HG02981 (cell line): ENCODE measurements at regions not wholly inside any gene's neighbourhood (a gene's known extent, or its start where the extent isn't known, plus 50 kb on each side); places are given as distances from the start of the nearest gene placed in this dataset.
"Not testable (repeated sequence)": the region's sequence is repeated elsewhere in the genome, so short reads cannot be mapped to it uniquely, and the experiment has no call there.

Experiments
- ATAC-seq: cut with Tn5 transposase; IDR thresholded peaks from one replicate; pipeline ENCODE4 v1.9.1; 2021; ENCODE audit warnings: mild to moderate bottlenecking, moderate library complexity; ENCODE audit not compliant: unreplicated experiment

DNA sequence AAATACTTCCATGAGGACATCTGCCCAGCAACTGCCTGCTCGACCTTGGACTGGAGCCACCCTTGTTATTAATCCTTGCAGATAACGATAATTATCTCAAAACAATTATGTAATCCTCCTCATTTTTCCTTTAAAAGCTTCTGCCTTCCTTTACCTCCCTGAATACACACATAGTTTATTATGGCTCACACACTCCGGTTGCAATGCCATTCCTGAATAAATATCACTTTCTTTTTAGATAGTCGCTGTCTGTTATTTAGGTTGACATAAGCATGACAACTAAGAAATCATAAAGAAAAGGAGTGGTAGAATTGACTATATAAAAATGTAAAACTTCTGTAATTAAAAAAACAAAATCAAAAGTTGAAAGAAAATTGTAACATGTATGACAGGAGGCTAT lies 64.8 kb downstream of the B4GALT7 start:
- not testable (repeated sequence) for ATAC-seq

DNA sequence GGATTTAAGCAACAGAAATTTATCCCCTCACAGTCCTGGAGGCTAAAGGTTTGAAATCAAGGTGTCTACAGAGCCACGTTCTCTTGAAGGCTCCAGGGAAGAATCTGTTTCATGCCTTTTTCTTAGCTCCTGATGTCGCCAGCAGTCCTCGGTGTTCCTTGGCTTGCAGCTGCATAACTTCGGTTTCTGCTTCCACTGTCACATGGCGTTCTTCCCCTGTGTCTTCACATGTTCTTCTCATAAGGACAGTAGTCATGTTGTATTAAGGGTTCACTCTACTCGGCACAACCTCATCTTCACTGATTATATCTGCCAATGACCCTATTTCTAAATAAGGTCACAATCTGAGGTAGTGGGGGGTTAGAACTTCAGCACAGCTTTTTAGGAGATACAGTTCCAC lies 65.2 kb downstream of the B4GALT7 start:
- not testable (repeated sequence) for ATAC-seq

DNA sequence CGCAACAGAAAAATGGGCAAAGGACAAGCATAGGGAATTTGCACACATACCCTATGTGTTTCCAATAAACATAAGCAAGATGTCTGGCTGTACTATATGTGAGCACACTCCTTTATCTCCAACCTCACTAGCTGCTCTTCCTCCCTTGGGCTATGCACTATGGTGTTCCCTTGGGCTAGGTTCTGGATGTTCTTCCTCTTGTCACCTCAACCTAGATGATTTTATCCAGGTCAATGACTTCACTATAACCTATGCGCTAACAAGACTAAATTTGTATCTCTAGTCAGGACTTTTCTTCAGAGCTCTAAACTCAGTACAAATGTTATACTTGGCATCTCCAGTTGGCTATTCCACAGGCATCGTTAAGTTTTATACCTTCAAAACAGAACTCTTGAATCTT lies 66.0 kb downstream of the B4GALT7 start:
- ATAC-seq: not testable (repeated sequence)

DNA sequence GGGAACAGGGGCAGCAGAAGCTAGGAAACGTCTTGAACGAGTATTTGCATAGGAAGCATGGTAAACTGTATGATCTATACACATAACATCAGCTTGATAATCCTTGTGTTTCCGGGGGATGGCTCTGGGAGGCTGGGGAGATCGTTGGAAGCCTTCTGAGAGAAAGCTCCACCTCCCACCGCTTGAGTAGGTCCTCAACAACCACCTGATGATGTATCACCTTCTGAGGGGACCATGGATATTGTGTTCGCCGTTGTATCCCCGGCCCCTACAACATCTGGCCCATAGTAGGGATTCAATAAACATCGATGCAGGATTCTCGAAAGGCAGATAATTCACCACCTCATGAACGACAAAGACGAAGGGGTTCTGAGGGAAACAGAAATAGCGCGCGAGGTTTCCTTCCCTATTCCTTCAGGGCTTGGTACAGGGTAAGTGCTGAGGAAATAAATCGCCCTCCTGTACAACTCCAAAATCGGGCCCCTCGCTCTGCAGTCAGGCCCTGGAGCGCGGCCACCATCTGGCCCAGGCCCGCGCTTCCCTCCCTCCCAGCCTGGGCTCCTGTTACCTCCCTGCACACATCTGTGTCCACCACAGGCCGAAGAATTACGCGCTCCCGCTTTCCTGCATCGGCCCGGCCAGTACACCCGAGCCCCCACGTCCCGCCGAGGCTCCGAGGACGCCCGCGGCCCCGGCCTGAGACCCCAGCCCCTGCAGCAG lies 71.3 kb downstream of the B4GALT7 start:
- ATAC-seq: peak; percentile 26

DNA sequence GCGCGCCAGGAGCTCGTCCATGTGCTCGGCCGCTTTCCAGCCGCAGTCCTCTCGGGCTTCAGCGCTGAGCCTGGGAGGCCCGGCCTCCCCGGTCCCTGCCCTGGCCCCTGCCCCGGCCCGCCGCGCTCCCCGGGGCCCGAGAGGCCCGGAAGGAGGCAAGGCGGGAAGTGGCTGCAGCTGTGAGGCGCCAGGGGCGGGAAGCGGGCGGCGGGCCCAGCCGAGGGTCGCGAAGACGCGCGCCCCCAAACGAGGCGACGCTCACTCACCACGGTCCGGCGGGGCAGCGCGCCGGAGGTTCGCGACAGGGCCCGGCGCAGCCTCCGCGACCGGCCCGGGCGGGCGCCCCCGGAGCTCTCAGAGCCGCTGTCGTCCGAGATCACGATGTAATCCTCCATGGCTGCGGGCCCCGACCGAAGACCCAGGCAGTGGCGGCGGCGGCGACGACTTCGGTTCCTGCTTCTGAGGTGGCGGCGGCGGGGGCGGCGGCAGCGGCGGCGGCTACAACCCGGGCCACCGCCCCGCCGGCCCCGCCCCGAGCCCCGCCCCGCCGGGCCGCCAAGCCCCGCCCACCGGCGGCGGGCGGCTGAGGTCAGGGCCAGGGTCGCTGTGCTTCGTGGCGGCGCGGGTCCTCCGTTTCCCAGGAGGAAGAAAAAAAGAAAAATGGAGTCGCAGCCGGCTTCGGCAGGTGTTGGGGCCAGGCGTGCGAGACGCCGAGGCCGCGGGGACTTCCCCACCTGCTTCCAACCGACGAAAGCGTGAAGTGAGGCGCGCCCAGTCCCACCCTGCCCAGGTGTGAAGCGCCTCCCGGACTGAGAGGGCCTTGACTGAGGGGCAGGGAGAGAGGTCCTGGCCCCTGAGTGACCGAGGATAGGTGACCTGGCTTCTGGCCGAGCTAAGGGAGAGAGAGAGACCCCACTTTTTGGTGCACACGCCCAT lies 72.1 kb downstream of the B4GALT7 start:
- peak; percentile 45 for ATAC-seq
